ENCODE measurements at regions not wholly inside any gene's neighbourhood (a gene's known extent, or its start where the extent isn't known, plus 50 kb on each side); places are given as distances from the start of the nearest gene placed in this dataset.

- H3K4me3 ChIP-seq (ENCODE audit: extremely low read depth in 1 of 4, insufficient read depth in 2 of 4, low read depth in 3 of 4, low read length in 4 of 4), result no peak overlapping the region
- no peak overlapping the region for H2BK12ac ChIP-seq (ENCODE audit: low read depth, low read length)
- H2BK120ac ChIP-seq (replicated peaks; ENCODE audit: low read depth, low read length), result no peak overlapping the region
- no peak overlapping the region for H2BK15ac ChIP-seq (ENCODE audit: low read length)
- no peak overlapping the region for H2BK20ac ChIP-seq (ENCODE audit: low read length)
- DNase-seq (ENCODE audit: low read depth in 1 of 2, low spot score in 2 of 2), result no peak
- H4K91ac ChIP-seq (replicated peaks; ENCODE audit: insufficient read length, low read length), result no peak overlapping the region
- H3K14ac ChIP-seq (ENCODE audit: insufficient read length), result no peak overlapping the region
- H2BK5ac ChIP-seq (ENCODE audit: low read depth, low read length), result no peak overlapping the region
- H3K4ac ChIP-seq (replicated peaks; ENCODE audit: insufficient read length, low read depth, low read length), result no peak overlapping the region
- H3K79me1 ChIP-seq (ENCODE audit: low read depth, low read length), result no peaks in the 10 kb centered on the region
- H3K79me2 ChIP-seq (ENCODE audit: control insufficient read depth in 1 of 2, insufficient read depth in 2 of 2, low read length in 2 of 2), result no peaks in the 10 kb centered on the region
- no peak overlapping the region for H2AK5ac ChIP-seq (ENCODE audit: low read depth, low read length)
- H3K23me2 ChIP-seq (ENCODE audit: low read depth, low read length), result no peaks in the 10 kb centered on the region
- no peak overlapping the region for H3K9ac ChIP-seq (replicated peaks in 1 of 4; ENCODE audit: extremely low read depth in 1 of 4, low read depth in 3 of 4, low read length in 3 of 4)
- WGBS, 2 experiments (ENCODE audit: extremely low coverage in 1 of 2, insufficient coverage in 1 of 2, insufficient read length in 1 of 2, insufficient replicate concordance in 2 of 2, low coverage in 1 of 2, low lambda C conversion rate in 2 of 2, missing lambda C conversion rate in 1 of 2), result 85% methylated on average over 1 of the region's 1 CpG; no CpG with 5 or more reads in 1 of the 2 experiments
- H3K4me1 ChIP-seq (replicated peaks in 1 of 4; ENCODE audit: control insufficient read depth in 3 of 4, insufficient read depth in 4 of 4, low read length in 3 of 4), result no peaks in the 10 kb centered on the region
- no peaks in the 10 kb centered on the region for H3K36me3 ChIP-seq (ENCODE audit: control insufficient read depth in 2 of 4, insufficient read depth in 4 of 4, low read length in 3 of 4)
- H4K5ac ChIP-seq (ENCODE audit: insufficient read length, low read depth, low read length), result no peak overlapping the region
- ChIA-PET POLR2A (ENCODE audit: partially characterized antibody) (no interaction called here), CTCF (ENCODE audit: partially characterized antibody) (interaction anchor here (1.4 kb wide), 1 partner anchor 64 kb away, joined by 3 read pairs; no protein-coding TSS in a partner anchor)
- no peak overlapping the region for H3K23ac ChIP-seq (ENCODE audit: insufficient read length)
- no peaks in the 10 kb centered on the region for H4K20me1 ChIP-seq (replicated peaks in 1 of 2; ENCODE audit: control insufficient read depth in 1 of 2, insufficient read depth in 2 of 2, low read length in 2 of 2)
- no peak overlapping the region for H3K18ac ChIP-seq (ENCODE audit: extremely low read depth, low read length)
- FAIRE-seq, result no peak
- no peak overlapping the region for H4K8ac ChIP-seq (ENCODE audit: extremely low read depth, insufficient read depth, low read length)
- no peak overlapping the region for H3K56ac ChIP-seq (replicated peaks; ENCODE audit: insufficient read length, low read depth, low read length)
- H3K4me2 ChIP-seq (ENCODE audit: insufficient read depth in 1 of 2, low read depth in 2 of 2, low read length in 2 of 2), result no peak overlapping the region
- TF ChIP-seq KDM4A (IDR thresholded peaks at IDR 0.05; ENCODE audit: low read depth, low read length, severe bottlenecking), result no peak
- TF ChIP-seq KDM5A (IDR thresholded peaks at IDR 0.05; ENCODE audit: low read length), result no peak
- H3K9me3 ChIP-seq (ENCODE audit: insufficient read depth in 2 of 2, low read depth in 1 of 2, low read length in 1 of 2), result no peaks in the 10 kb centered on the region
- no peak overlapping the region for H3K27ac ChIP-seq (ENCODE audit: low read depth, low read length)
- H3K27me3 ChIP-seq (replicated peaks in 1 of 4; ENCODE audit: control insufficient read depth in 3 of 4, extremely low read depth in 1 of 4, insufficient read depth in 3 of 4, low read length in 3 of 4), result no peaks in the 10 kb centered on the region
- no peak overlapping the region for H2AFZ ChIP-seq (ENCODE audit: low read length)
Measured at GRCh38 chr5:102649731-102650130, 105.4 kb upstream of the PAM start.
